ENCODE measurements at regions not wholly inside any gene's neighbourhood (a gene's known extent, or its start where the extent isn't known, plus 50 kb on each side); places are given as distances from the start of the nearest gene placed in this dataset.

DNA sequence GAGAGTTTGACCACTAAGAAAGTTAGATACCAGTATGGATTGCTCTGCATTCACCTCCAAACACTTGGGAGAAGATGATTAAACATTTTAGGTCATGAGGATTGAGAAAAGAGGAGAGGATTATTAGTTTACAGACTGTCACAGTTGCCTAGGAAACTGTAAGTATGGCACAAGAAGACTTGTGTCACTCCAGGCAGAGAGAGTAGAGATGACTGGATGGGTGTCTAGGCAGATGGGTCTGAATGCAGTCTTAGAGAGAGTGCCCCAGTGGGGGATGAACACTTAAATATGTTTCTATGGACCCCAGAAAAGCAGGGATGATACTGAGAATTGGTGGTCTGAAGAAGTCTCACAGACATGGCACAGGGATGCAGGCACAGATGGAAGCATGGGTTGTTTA lies 477.6 kb upstream of the B3GALT2 start:
- no peaks in the 10 kb centered on the region for H3K36me3 ChIP-seq (ENCODE audit: insufficient read depth, low read length)

GRCh38 chr1:193662030-193662429 lies 475.6 kb upstream of the B3GALT2 start:
- no peak overlapping the region for H3K4me2 ChIP-seq (ENCODE audit: low read length)
- no peaks in the 10 kb centered on the region for H3K36me3 ChIP-seq (ENCODE audit: insufficient read depth, low read length)
- no peaks in the 10 kb centered on the region for H3K79me2 ChIP-seq (ENCODE audit: insufficient read depth, low read depth, low read length)
- TF ChIP-seq EZH2phosphoT487 (IDR thresholded peaks at IDR 0.05; ENCODE audit: borderline replicate concordance, low read depth, low read length) (no peak), CTCF (conservative IDR thresholded peaks at IDR 0.05; ENCODE audit: low read length) (no peak)
- no peak overlapping the region for H3K27ac ChIP-seq (ENCODE audit: low read depth, low read length, poor library complexity, severe bottlenecking)
- BruUV-seq (replicated peaks), result no TSS peak
- CTCF ChIA-PET (ENCODE audit: unreplicated experiment), result no interaction called here
- no peaks in the 10 kb centered on the region for H3K9me2 ChIP-seq (ENCODE audit: insufficient read depth, low read length)
- POLR2A ChIA-PET, result no interaction called here
- H4K20me1 ChIP-seq (ENCODE audit: insufficient read depth, low read length), result no peaks in the 10 kb centered on the region
- intact Hi-C loops (cut with micrococcal nuclease; ENCODE audit: unreplicated experiment), result no loop called here
- DNase-seq (ENCODE audit: low spot score), result no peak
- H3K4me1 ChIP-seq (ENCODE audit: insufficient read depth, low read length, poor library complexity, severe bottlenecking), result no peaks in the 10 kb centered on the region
- no peaks in the 10 kb centered on the region for H3K9me3 ChIP-seq (ENCODE audit: low read length)
- no peak overlapping the region for H2AFZ ChIP-seq (ENCODE audit: low read length)
- no peak overlapping the region for H3K4me3 ChIP-seq (ENCODE audit: low read depth, low read length, poor library complexity, severe bottlenecking)

More for the DNA sequence above, 477.6 kb upstream of the B3GALT2 start:
- H4K20me1 ChIP-seq (ENCODE audit: insufficient read depth, low read length), result no peaks in the 10 kb centered on the region
- no peak overlapping the region for H2AFZ ChIP-seq (ENCODE audit: low read length)
- H3K9me2 ChIP-seq (ENCODE audit: insufficient read depth, low read length), result no peaks in the 10 kb centered on the region
- intact Hi-C loops (cut with micrococcal nuclease; ENCODE audit: unreplicated experiment), result no loop called here
- H3K4me1 ChIP-seq (ENCODE audit: insufficient read depth, low read length, poor library complexity, severe bottlenecking), result no peaks in the 10 kb centered on the region
- H3K27ac ChIP-seq (ENCODE audit: low read depth, low read length, poor library complexity, severe bottlenecking), result no peak overlapping the region
- H3K4me3 ChIP-seq (ENCODE audit: low read depth, low read length, poor library complexity, severe bottlenecking), result no peak overlapping the region
- no peak for DNase-seq (ENCODE audit: low spot score)
- TF ChIP-seq CTCF (conservative IDR thresholded peaks at IDR 0.05; ENCODE audit: low read length) (no peak), EZH2phosphoT487 (IDR thresholded peaks at IDR 0.05; ENCODE audit: borderline replicate concordance, low read depth, low read length) (no peak)
- H3K79me2 ChIP-seq (ENCODE audit: insufficient read depth, low read depth, low read length), result no peaks in the 10 kb centered on the region
- POLR2A ChIA-PET, result no interaction called here
- no TSS peak for BruUV-seq (replicated peaks)
- H3K9me3 ChIP-seq (ENCODE audit: low read length), result no peaks in the 10 kb centered on the region
- CTCF ChIA-PET (ENCODE audit: unreplicated experiment), result no interaction called here
- no peak overlapping the region for H3K4me2 ChIP-seq (ENCODE audit: low read length)

DNA sequence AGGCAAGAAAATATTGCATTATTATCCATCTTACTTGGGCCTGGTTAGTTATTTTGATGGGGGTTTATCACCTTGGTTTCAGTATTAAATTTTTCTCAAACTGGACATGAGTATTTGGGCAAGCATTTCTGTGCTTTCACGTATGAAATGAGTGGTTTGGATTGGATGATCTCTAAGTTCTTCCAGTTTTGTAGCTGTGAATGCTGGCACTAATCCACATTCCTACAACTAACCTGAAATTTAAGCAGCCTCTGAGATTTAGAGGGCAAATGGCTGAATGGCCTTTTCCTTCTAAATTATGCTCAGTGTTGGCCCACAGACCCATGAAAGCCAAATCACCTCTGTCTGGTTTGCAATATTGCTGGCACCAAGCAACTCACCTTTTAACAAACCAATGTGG lies 475.0 kb upstream of the B3GALT2 start:
- intact Hi-C loops (cut with micrococcal nuclease; ENCODE audit: unreplicated experiment), result no loop called here
- Histone ChIP-seq H3K79me2 (ENCODE audit: insufficient read depth, low read depth, low read length) (no peaks in the 10 kb centered on the region), H3K36me3 (ENCODE audit: insufficient read depth, low read length) (no peaks in the 10 kb centered on the region), H3K27ac (ENCODE audit: low read depth, low read length, poor library complexity, severe bottlenecking) (no peak overlapping the region), H3K4me2 (ENCODE audit: low read length) (no peak overlapping the region), H3K9me3 (ENCODE audit: low read length) (no peaks in the 10 kb centered on the region), H3K4me3 (ENCODE audit: low read depth, low read length, poor library complexity, severe bottlenecking) (no peak overlapping the region), H4K20me1 (ENCODE audit: insufficient read depth, low read length) (no peaks in the 10 kb centered on the region), H3K9me2 (ENCODE audit: insufficient read depth, low read length) (no peaks in the 10 kb centered on the region), H3K4me1 (ENCODE audit: insufficient read depth, low read length, poor library complexity, severe bottlenecking) (no peaks in the 10 kb centered on the region), H2AFZ (ENCODE audit: low read length) (no peak overlapping the region)
- POLR2A ChIA-PET, result no interaction called here
- BruUV-seq (replicated peaks), result no TSS peak
- DNase-seq (ENCODE audit: low spot score), result no peak
- CTCF ChIA-PET (ENCODE audit: unreplicated experiment), result no interaction called here
- no peak for TF ChIP-seq CTCF (conservative IDR thresholded peaks at IDR 0.05; ENCODE audit: low read length)
- TF ChIP-seq EZH2phosphoT487 (IDR thresholded peaks at IDR 0.05; ENCODE audit: borderline replicate concordance, low read depth, low read length), result no peak
